Activated T-cell treated with anti-CD3 and anti-CD28 coated beads, Interleukin-2, amount 50 U/mL, for 24 hours (primary cell): ENCODE measurements at regions not wholly inside any gene's neighbourhood (a gene's known extent, or its start where the extent isn't known, plus 50 kb on each side); places are given as distances from the start of the nearest gene placed in this dataset.
"Not testable (repeated sequence)": the region's sequence is repeated elsewhere in the genome, so short reads cannot be mapped to it uniquely, and the experiment has no call there.

Experiments used
- DNase-seq: peaks from one replicate; pipeline ENCODE4 v3.0.0-alpha.2; 2020
- H3K27ac Mint-ChIP-seq: 2 replicates; pipeline ENCODE4 v1.8.0; 2020; ENCODE audit warnings: mild to moderate bottlenecking, mixed read lengths
- H3K27me3 Mint-ChIP-seq: 2 replicates; pipeline ENCODE4 v1.8.0; 2020; ENCODE audit warnings: mixed read lengths
- H3K36me3 Mint-ChIP-seq: 2 replicates; pipeline ENCODE4 v1.8.0; 2020; ENCODE audit warnings: low read depth, mixed read lengths
- H3K4me1 Mint-ChIP-seq: 2 replicates; pipeline ENCODE4 v1.8.0; 2020; ENCODE audit warnings: low read depth, mixed read lengths
- H3K4me3 Mint-ChIP-seq: 2 replicates; pipeline ENCODE4 v1.8.0; 2020; ENCODE audit warnings: mild to moderate bottlenecking, moderate library complexity, mixed read lengths
- H3K9me3 Mint-ChIP-seq: 2 replicates; pipeline ENCODE4 v1.8.0; 2020; ENCODE audit warnings: mixed read lengths

DNA sequence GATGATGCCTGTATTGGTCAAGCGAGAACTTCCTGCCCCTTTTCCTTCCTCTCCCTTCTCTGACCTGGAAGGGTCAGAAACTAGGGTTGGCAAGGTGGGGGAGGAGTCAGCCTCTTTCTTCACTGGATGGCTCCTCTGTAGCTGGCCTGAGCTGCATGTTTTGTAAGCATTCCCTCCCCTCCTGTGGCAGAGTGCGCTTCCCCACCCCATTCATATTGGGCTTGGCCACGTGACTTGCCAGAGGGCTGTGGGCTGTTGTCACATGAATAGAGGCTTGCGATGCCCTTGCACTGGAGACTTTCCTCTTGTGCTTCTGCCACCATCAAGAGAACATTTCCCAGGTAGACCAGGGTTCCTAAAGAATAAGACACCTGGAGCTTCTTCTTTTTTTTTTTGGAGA is 111.3 kb upstream of the PODXL start:
- no peaks in the 10 kb centered on the region for H3K36me3 Mint-ChIP-seq
- H3K4me1 Mint-ChIP-seq, result no peaks in the 10 kb centered on the region
- H3K27ac Mint-ChIP-seq, result no peak overlapping the region
- H3K27me3 Mint-ChIP-seq, result peaks cover 19% of the 10 kb centered on the region
- no peaks in the 10 kb centered on the region for H3K9me3 Mint-ChIP-seq
- no peak for DNase-seq
- H3K4me3 Mint-ChIP-seq, result no peak overlapping the region

DNA sequence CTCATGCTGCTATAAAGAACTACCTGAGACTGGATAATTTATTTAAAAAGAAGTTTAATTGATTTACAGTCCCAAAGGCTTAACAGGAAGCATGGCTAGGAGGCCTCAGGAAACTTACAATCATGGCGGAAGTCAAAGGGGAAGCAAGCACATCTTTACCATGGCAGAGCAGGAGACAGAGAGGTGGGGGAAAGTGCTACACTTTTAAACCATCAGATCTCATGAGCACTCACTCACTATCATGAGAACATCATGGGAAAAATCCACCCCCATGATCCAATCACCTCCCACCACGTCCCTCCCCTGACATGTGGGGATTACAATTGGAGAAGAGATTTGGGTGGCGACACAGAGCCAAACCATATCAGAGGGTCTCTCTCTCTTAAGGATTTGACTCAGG is 108.6 kb upstream of the PODXL start:
- Mint-ChIP-seq H3K9me3 (no peaks in the 10 kb centered on the region), H3K27ac (no peak overlapping the region), H3K36me3 (no peaks in the 10 kb centered on the region), H3K4me3 (no peak overlapping the region), H3K27me3 (peaks cover 4% of the 10 kb centered on the region), H3K4me1 (no peaks in the 10 kb centered on the region)
- no peak for DNase-seq

DNA sequence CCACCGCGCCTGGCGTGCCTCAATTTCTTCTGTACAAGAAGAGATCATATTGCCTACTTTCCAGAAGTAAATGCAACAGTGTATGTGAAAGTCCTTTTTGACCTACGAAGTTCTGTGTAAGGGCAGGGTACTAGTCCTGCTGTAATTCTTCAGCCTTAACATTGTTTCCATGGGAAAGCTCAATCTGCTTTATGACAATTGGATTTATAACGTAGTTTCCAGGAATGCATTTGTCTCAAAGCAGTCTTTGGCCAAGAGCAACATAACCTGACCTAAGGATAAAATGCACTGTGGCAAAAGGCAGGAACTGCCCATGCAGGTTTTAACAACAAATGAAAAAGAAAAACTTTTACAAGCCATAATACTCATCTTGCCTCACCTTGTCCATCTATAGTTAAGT is 108.1 kb upstream of the PODXL start:
- no peak overlapping the region for H3K4me3 Mint-ChIP-seq
- no peak for DNase-seq
- no peaks in the 10 kb centered on the region for H3K36me3 Mint-ChIP-seq
- peaks cover 4% of the 10 kb centered on the region for H3K27me3 Mint-ChIP-seq
- no peaks in the 10 kb centered on the region for H3K9me3 Mint-ChIP-seq
- H3K27ac Mint-ChIP-seq, result no peak overlapping the region
- H3K4me1 Mint-ChIP-seq, result no peaks in the 10 kb centered on the region

DNA sequence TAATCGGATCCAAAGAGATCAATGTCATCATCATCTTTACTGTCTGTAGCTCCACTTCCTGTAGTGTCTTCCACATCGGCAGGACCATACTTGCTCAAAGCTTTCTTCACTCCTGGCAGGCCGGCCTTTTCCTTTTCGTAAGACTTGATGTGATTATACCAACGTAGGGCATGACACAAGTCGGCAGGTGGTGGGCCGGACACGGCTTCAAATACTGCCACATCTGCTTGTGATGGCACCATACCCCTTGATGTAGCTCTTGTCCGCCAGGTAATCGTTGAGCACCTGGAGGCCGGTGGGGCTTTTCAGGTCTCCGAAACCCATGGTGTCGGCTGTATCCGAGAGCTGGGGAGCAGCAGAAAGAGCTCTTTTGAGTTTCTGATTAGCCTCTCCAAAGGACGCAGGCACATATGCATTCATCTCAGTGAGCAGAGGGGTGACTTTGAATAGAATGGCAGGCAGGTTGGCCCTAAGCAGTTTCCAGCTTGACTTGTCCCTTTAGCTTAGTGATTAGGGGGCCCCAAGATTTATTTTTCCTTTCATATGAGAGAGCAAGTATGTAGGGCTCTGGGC is 106.0 kb upstream of the PODXL start:
- H3K36me3 Mint-ChIP-seq, H3K4me1 Mint-ChIP-seq, H3K27me3 Mint-ChIP-seq, DNase-seq, H3K9me3 Mint-ChIP-seq, H3K4me3 Mint-ChIP-seq, H3K27ac Mint-ChIP-seq: not testable (repeated sequence)

DNA sequence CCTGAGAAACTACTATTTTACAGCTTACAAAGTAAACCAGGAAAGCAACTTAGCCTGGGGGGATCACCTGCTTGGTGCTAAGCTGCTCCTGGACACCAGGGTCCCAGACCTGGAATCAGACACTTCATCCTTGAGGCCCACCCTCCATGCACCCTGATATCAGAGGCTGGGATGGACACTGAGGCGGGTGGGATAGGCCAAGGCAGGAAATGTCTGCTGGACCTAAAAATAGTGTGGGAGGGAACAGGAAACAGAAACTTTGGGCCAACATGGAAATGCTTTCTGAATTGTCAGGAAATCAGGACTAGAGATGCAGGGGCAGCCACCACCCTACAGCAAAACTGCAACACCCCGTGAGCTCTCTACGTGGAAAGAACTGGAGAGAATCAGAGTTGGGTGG is 101.5 kb upstream of the PODXL start:
- H3K4me1 Mint-ChIP-seq, result no peaks in the 10 kb centered on the region
- H3K9me3 Mint-ChIP-seq, result no peaks in the 10 kb centered on the region
- DNase-seq, result no peak
- H3K36me3 Mint-ChIP-seq, result no peaks in the 10 kb centered on the region
- H3K27ac Mint-ChIP-seq, result no peak overlapping the region
- no peak overlapping the region for H3K4me3 Mint-ChIP-seq
- peaks cover 3% of the 10 kb centered on the region for H3K27me3 Mint-ChIP-seq

DNA sequence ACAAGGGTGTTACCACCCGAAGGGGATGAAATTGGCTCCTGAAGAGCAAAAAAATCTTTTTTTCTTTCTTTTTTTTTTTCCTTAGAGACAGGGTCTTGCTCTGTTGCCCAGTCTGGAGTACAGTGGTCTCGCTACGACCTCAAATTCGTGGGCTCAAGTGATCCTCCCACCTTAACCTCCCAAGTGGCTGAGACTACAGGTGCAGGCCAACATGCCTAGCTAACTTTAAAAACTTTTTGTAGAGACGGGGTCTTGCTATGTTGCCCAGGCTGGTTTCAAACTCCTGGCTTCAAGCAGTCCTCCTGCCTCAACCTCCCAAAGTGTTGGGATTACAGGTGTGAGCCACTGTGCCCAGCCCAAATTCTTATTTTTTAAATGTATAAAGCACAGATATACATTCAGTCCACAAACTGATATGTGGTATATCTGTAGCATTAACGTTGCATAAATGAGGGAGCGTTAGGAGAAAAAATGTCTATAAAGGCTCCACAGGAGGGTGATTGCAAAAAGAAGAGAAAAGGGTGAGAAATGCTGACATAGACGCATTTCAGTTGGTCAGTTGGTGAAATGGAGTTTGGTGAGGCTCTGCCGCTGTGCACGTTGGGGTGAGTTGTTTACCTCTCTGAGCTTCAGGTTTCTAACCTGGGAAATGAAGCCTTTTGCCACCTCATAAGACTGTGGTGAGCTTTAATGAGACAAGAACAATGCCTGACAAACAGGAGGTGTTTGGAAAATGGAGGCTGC is 100.7 kb upstream of the PODXL start:
- no peaks in the 10 kb centered on the region for H3K4me1 Mint-ChIP-seq

DNA sequence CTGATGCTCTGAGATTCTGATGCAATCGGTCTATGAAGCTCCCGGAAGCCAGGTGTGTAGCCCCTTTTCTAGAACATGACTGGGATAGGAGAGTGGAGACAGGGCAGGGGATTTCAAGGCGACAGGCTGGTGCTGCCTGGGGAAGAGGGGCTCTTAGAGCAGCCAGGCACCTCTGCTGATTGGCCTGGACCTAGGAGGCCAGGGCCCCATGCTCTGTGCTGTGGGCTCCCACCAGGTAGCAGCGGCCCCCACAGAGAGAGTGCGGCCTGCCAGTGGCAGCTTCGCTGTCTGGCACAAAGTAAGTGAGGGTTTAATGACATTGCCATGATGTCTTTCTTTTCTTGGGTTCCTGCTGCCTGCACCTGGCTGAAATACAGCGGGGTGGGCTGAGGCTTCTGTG is 99.4 kb upstream of the PODXL start:
- no peak overlapping the region for H3K27ac Mint-ChIP-seq
- no peaks in the 10 kb centered on the region for H3K36me3 Mint-ChIP-seq

More for the DNA sequence above, 100.7 kb upstream of the PODXL start:
- no peaks in the 10 kb centered on the region for H3K36me3 Mint-ChIP-seq
- no peak for DNase-seq
- H3K9me3 Mint-ChIP-seq, result no peaks in the 10 kb centered on the region
- H3K27ac Mint-ChIP-seq, result no peak overlapping the region
- H3K4me3 Mint-ChIP-seq, result no peak overlapping the region
- peaks cover 3% of the 10 kb centered on the region for H3K27me3 Mint-ChIP-seq

DNA sequence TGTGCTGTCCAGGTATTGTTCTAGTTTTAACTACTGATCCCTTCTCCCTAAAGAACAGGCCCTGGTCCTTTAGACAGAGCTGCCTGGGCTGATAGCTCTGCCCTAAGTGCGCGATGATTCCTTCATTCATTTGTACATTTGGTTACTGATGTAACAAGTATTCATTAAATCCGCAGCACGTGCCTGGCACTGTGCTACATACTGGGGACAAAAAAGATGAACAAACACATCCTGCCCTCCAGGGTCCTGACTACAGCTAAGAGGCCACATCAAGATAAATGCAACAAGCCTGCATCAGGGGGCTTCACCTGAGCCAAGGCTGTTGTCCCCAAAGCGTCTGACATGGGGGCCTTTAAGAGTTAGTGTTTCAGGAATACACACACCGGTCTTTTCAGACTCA is 99.0 kb upstream of the PODXL start:
- H3K4me3 Mint-ChIP-seq, result no peak overlapping the region
- H3K4me1 Mint-ChIP-seq, result no peaks in the 10 kb centered on the region

More for the DNA sequence above, 99.4 kb upstream of the PODXL start:
- Mint-ChIP-seq H3K4me1 (no peaks in the 10 kb centered on the region), H3K27me3 (peaks cover 3% of the 10 kb centered on the region), H3K9me3 (no peaks in the 10 kb centered on the region), H3K4me3 (no peak overlapping the region)
- DNase-seq, result no peak

DNA sequence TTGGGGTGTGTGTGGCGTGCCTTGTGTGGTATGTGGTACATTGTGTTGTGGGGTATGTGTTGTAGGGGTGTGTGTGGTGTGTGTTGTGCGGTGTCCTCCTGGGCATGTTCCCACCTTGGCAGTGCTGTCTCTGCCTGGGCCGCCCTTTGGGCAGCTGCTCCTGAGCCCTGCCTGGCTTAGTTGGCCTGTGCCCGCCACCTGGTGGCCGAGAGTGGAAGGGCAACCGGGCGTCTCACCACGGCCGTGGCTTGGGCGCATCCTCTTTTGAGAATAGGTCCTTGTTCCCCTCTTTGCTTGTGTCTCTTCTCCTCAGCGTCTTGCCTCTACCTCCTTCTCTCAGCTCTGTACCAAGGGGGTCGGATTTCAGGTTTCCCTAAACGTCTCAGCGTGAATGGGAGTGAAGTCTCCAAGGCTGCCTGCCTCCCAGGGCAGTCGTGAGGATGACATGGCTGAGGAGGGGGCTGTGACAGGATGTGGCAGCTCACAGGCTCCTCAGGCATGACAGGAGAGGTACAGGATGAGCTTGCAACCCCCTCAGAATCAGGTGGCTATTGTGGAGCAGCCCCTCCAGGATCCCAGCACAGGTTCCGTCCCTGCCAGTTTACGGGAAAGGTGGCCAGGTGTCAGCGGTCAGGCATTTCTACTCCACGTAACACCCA is 98.4 kb upstream of the PODXL start:
- H3K4me3 Mint-ChIP-seq, result no peak overlapping the region
- no peak overlapping the region for H3K27ac Mint-ChIP-seq
- no peaks in the 10 kb centered on the region for H3K9me3 Mint-ChIP-seq
- no peaks in the 10 kb centered on the region for H3K4me1 Mint-ChIP-seq
- peak; percentile 89 for DNase-seq
- H3K36me3 Mint-ChIP-seq, result no peaks in the 10 kb centered on the region
- peaks cover 3% of the 10 kb centered on the region for H3K27me3 Mint-ChIP-seq

More for the DNA sequence above, 99.0 kb upstream of the PODXL start:
- H3K27me3 Mint-ChIP-seq, result peaks cover 3% of the 10 kb centered on the region
- H3K27ac Mint-ChIP-seq, result no peak overlapping the region
- H3K36me3 Mint-ChIP-seq, result no peaks in the 10 kb centered on the region
- H3K9me3 Mint-ChIP-seq, result no peaks in the 10 kb centered on the region
- DNase-seq, result no peak

DNA sequence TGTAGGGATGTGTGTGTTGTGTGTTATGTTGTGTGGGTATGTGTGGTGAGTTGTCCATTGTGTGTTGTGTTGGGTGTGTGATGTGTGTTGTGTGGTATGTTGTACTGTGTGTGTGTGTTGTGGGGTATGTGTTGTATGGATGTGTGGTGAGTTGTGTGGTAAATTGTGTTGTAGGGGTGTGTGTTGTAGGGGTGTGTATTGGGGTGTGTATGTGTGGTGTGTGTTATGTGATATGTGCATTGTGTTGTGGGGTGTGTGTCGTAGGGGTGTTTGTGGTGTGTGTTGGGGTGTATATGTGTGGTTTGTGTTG is 97.8 kb upstream of the PODXL start:
- DNase-seq, result no peak
- H3K27me3 Mint-ChIP-seq, result peaks cover 3% of the 10 kb centered on the region
- H3K4me3 Mint-ChIP-seq, result no peak overlapping the region
- no peak overlapping the region for H3K27ac Mint-ChIP-seq
- no peaks in the 10 kb centered on the region for H3K36me3 Mint-ChIP-seq
- H3K9me3 Mint-ChIP-seq, result no peaks in the 10 kb centered on the region
- no peaks in the 10 kb centered on the region for H3K4me1 Mint-ChIP-seq

DNA sequence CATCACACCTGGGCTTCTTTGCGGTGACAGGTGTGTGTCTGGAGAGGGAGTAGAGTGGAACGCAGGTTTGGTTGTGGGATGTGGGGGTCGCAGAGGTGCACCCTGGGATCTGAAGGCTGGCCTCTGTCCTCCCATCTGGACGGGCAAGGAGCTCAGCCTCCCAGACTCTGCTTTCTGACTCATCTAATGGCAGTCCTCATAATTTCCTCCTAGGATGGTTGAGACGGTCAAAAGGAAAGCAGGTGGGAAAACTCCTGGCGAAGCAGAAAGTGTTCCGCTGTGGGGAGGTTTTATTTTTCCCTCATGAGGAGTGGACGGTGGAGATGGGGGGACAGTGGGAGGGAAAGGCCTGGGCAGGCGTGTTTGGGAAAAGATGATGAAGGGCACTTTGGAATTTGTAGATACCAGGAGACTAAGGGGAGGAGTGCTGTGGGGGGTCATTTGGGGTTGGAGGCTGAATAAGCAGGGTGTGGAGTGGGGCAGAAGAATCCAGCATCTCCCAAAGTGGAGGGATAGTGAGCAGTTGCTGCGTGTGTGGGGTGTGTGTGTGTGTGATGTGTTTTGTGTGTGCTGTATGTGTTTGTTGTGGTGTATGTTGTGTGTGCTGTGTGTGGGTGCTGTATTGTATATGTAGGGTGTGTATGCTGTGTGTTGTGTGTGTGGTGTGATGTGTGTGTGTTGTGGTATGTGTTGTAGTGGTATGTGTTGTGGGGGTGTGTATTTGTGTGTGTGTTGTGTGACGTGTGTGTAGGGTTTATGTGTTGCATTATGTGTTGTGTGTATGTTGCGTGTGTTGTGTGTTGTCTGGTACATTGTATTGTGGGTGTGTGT is 97.2 kb upstream of the PODXL start:
- no peak for DNase-seq
- no peak overlapping the region for H3K27ac Mint-ChIP-seq
- no peaks in the 10 kb centered on the region for H3K9me3 Mint-ChIP-seq
- H3K36me3 Mint-ChIP-seq, result no peaks in the 10 kb centered on the region
- H3K4me3 Mint-ChIP-seq, result no peak overlapping the region
- peaks cover 3% of the 10 kb centered on the region for H3K27me3 Mint-ChIP-seq
- no peaks in the 10 kb centered on the region for H3K4me1 Mint-ChIP-seq

DNA sequence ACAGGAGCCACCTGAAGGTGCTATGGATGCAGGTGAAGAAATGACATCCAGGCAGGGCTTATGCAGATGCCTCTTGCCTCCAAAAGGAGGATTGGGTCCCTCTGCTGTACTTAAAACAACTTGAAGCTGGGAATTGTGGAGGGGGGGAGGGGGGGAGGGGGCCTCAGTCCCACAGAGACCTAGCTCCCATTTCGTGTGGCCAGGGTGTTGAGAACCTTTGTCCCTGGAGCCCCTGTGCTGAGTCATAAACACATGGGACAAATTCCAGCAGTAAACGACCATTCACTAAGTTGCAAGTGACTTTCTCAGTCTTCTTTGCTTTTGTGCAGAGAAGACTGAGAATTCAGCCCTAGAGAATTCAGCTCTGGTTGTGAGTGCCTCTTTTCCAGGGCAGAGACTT is 96.5 kb upstream of the PODXL start:
- no peaks in the 10 kb centered on the region for H3K4me1 Mint-ChIP-seq
- no peak overlapping the region for H3K4me3 Mint-ChIP-seq
- no peak overlapping the region for H3K27ac Mint-ChIP-seq
- H3K36me3 Mint-ChIP-seq, result no peaks in the 10 kb centered on the region
- no peaks in the 10 kb centered on the region for H3K9me3 Mint-ChIP-seq
- no peak for DNase-seq
- peaks cover 3% of the 10 kb centered on the region for H3K27me3 Mint-ChIP-seq

DNA sequence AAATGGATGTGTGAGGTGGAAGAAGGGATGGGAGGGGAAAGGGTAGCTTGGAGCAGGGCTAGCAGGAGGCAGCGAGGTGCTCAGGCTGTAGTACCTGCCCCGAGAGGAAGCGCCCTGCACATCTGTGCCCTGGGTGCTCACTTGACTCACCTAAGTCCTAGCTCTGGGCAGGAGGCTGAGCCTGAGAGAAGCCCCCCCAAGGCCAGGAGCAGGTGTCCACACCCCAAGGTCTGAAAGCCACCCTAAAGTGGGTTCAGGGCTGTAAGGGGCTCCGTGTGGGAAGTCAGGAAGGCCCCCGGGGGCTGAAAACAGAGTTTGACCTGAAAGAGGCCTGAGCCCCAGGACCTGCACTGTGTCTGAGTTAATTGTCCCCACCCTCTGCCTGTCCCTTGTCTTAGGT is 95.8 kb upstream of the PODXL start:
- Mint-ChIP-seq H3K4me3 (no peak overlapping the region), H3K36me3 (no peaks in the 10 kb centered on the region), H3K27me3 (peaks cover 6% of the 10 kb centered on the region), H3K4me1 (no peaks in the 10 kb centered on the region), H3K9me3 (no peaks in the 10 kb centered on the region), H3K27ac (no peak overlapping the region)
- no peak for DNase-seq

DNA sequence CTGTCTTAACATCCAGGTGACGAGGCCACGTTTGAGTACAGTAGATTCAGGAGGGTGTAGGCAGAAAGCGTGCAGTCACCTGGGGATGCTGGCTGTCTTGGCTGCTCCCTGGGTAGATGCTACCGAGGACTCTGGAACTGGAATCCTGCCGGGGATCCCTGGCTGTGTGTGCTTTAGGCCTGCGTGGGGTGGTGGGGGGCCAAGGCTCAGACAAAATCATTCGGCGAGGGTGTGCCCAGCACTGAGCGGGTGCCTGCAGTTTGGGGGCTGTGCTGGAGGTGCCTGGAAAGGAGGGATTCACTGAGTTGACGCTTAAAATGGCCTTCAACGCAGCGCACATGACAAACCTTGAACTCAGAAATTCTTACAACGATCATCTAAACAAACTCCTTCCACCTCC is 93.5 kb upstream of the PODXL start:
- Mint-ChIP-seq H3K36me3 (no peaks in the 10 kb centered on the region), H3K9me3 (no peaks in the 10 kb centered on the region), H3K27me3 (peaks cover 6% of the 10 kb centered on the region), H3K4me1 (no peaks in the 10 kb centered on the region), H3K4me3 (no peak overlapping the region), H3K27ac (no peak overlapping the region)
- DNase-seq, result no peak
